GM18511 (cell line): ENCODE measurements at regions not wholly inside any gene's neighbourhood (a gene's known extent, or its start where the extent isn't known, plus 50 kb on each side); places are given as distances from the start of the nearest gene placed in this dataset.
"Not testable (repeated sequence)": the region's sequence is repeated elsewhere in the genome, so short reads cannot be mapped to it uniquely, and the experiment has no call there.

Experiments
- ATAC-seq: cut with Tn5 transposase; IDR thresholded peaks from one replicate; pipeline ENCODE4 v1.9.1; 2021; ENCODE audit warnings: mild to moderate bottlenecking, moderate library complexity; ENCODE audit not compliant: unreplicated experiment

GRCh38 chr1:99534638-99534930 is 111.3 kb upstream of the PALMD start:
- ATAC-seq = no peak

GRCh38 chr1:99535470-99536164 is 110.3 kb upstream of the PALMD start:
- ATAC-seq = no peak

GRCh38 chr1:99537886-99538617 is 107.9 kb upstream of the PALMD start:
- no peak for ATAC-seq

GRCh38 chr1:99538618-99538956 is 107.3 kb upstream of the PALMD start:
- no peak for ATAC-seq

GRCh38 chr1:99539131-99539530 is 106.8 kb upstream of the PALMD start:
- no peak for ATAC-seq

- no peak for ATAC-seq
Measured at GRCh38 chr1:99540744-99541143, 105.2 kb upstream of the PALMD start.

GRCh38 chr1:99544328-99544727 is 101.6 kb upstream of the PALMD start:
- ATAC-seq = no peak

- ATAC-seq = no peak
Measured at GRCh38 chr1:99546432-99547416, 99.2 kb upstream of the PALMD start.

- no peak for ATAC-seq
Measured at GRCh38 chr1:99548943-99549605, 96.8 kb upstream of the PALMD start.

- no peak for ATAC-seq
Measured at GRCh38 chr1:99550198-99550597, 95.7 kb upstream of the PALMD start.

- ATAC-seq = no peak
Measured at GRCh38 chr1:99551812-99552614, 93.9 kb upstream of the PALMD start.

- no peak for ATAC-seq
Measured at GRCh38 chr1:99553301-99553700, 92.6 kb upstream of the PALMD start.

- ATAC-seq = not testable (repeated sequence)
Measured at GRCh38 chr1:99553819-99554218, 92.1 kb upstream of the PALMD start.

GRCh38 chr1:99554727-99555126 is 91.2 kb upstream of the PALMD start:
- ATAC-seq = no peak

GRCh38 chr1:99557546-99558202 is 88.2 kb upstream of the PALMD start:
- peak; percentile 73 for ATAC-seq

GRCh38 chr1:99559166-99559565 is 86.7 kb upstream of the PALMD start:
- no peak for ATAC-seq

GRCh38 chr1:99560207-99561040 is 85.5 kb upstream of the PALMD start:
- ATAC-seq = no peak

- no peak for ATAC-seq
Measured at GRCh38 chr1:99561952-99562351, 84.0 kb upstream of the PALMD start.
